ENCODE measurements at regions not wholly inside any gene's neighbourhood (a gene's known extent, or its start where the extent isn't known, plus 50 kb on each side); places are given as distances from the start of the nearest gene placed in this dataset.
"Not testable (repeated sequence)": the region's sequence is repeated elsewhere in the genome, so short reads cannot be mapped to it uniquely, and the experiment has no call there.

- H3K9ac ChIP-seq: no peak overlapping the region
- no peaks in the 10 kb centered on the region for H3K79me2 ChIP-seq (ENCODE audit: insufficient read depth, low read depth)
- no peak overlapping the region for H3K27ac ChIP-seq
- H3K27me3 ChIP-seq (ENCODE audit: insufficient read depth, low read depth): no peaks in the 10 kb centered on the region
- H3K4me2 ChIP-seq: no peak overlapping the region
- no peak overlapping the region for H2AFZ ChIP-seq (ENCODE audit: low read depth)
- H3K4me3 ChIP-seq (IDR thresholded peaks at IDR 0.05; ENCODE audit: insufficient read depth, low read depth, low read length): no peak overlapping the region
- H3K36me3 ChIP-seq (ENCODE audit: insufficient read depth): no peaks in the 10 kb centered on the region
- H3K4me1 ChIP-seq (ENCODE audit: low read depth, poor library complexity, severe bottlenecking): no peaks in the 10 kb centered on the region
- TF ChIP-seq, protein P1, sequence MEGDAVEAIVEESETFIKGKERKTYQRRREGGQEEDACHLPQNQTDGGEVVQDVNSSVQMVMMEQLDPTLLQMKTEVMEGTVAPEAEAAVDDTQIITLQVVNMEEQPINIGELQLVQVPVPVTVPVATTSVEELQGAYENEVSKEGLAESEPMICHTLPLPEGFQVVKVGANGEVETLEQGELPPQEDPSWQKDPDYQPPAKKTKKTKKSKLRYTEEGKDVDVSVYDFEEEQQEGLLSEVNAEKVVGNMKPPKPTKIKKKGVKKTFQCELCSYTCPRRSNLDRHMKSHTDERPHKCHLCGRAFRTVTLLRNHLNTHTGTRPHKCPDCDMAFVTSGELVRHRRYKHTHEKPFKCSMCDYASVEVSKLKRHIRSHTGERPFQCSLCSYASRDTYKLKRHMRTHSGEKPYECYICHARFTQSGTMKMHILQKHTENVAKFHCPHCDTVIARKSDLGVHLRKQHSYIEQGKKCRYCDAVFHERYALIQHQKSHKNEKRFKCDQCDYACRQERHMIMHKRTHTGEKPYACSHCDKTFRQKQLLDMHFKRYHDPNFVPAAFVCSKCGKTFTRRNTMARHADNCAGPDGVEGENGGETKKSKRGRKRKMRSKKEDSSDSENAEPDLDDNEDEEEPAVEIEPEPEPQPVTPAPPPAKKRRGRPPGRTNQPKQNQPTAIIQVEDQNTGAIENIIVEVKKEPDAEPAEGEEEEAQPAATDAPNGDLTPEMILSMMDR (conservative IDR thresholded peaks at IDR 0.05; ENCODE audit: low read depth, low read length): no peak
- no peaks in the 10 kb centered on the region for H4K20me1 ChIP-seq (ENCODE audit: insufficient read depth)
Observed at GRCh38 chr5:99437986-99438385, 509.2 kb upstream of the CHD1 start.

DNA sequence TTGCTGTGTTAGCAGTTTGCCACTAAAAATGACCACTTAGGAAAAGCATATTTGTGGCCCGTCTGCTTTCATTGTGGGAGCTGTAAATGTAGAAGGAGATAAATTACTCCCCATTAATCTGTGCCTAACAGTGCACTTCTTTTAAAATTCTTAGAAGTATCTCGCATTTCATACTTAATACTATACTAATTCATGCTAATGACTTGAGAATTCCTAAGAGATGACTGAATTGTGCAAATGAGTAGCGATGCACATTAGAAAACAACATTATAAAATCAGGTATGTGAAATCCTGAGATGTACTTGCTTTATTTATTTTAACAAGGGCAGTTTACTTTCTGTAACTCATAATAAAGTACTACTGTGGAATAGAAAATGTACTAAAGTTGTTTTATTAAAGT is 494.6 kb upstream of the CHD1 start:
- H3K9ac ChIP-seq; H2AFZ ChIP-seq (ENCODE audit: low read depth); H3K36me3 ChIP-seq (ENCODE audit: insufficient read depth); H3K79me2 ChIP-seq (ENCODE audit: insufficient read depth, low read depth); H3K4me3 ChIP-seq (IDR thresholded peaks at IDR 0.05; ENCODE audit: insufficient read depth, low read depth, low read length); H3K27ac ChIP-seq; H4K20me1 ChIP-seq (ENCODE audit: insufficient read depth); H3K4me1 ChIP-seq (ENCODE audit: low read depth, poor library complexity, severe bottlenecking); H3K4me2 ChIP-seq; H3K27me3 ChIP-seq (ENCODE audit: insufficient read depth, low read depth): not testable (repeated sequence)

DNA sequence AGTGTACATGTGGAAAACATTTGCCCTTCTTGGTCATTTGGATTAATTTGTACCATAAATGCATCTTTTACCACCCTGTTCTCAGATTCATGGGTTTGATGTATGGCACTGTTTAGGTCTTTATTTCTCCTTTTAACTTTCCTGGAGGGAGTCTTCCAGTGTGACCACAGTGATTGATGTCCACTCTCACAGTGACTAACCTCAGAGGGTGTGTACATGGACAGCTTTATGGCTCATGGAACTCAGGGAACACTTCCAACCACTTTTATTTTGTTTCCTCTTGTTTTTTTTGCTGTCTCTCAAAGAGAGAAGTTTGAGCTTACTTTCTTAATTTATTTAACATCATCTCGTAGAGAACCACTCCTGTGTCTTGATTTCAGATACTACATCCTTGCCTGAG is 489.8 kb upstream of the CHD1 start:
- H3K27me3 ChIP-seq (ENCODE audit: insufficient read depth, low read depth); H3K9ac ChIP-seq; H3K4me1 ChIP-seq (ENCODE audit: low read depth, poor library complexity, severe bottlenecking); H3K4me3 ChIP-seq (IDR thresholded peaks at IDR 0.05; ENCODE audit: insufficient read depth, low read depth, low read length); H3K79me2 ChIP-seq (ENCODE audit: insufficient read depth, low read depth); H3K4me2 ChIP-seq; H3K27ac ChIP-seq; H2AFZ ChIP-seq (ENCODE audit: low read depth); H3K36me3 ChIP-seq (ENCODE audit: insufficient read depth); H4K20me1 ChIP-seq (ENCODE audit: insufficient read depth): not testable (repeated sequence)

DNA sequence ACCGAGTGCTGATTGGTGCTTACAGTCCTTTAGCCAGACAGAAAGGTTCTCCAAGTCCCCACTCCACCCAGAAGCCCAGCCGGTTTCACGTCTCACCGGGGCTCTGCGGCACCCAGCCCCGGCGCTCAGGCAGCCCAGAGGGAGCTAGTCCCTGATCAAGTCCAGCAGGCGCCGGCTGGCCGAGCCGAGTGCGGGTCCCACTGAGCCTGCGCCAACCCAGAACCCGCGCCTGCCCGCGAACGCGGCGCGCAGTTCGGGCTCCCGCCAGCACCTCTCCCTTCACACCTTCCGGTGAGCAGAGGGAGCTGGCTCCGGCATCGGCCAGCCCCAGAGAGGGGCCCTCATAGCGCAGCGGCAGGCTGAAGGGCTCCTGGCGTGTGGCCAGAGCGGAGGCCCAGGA is 481.6 kb upstream of the CHD1 start:
- H3K9ac ChIP-seq; H3K36me3 ChIP-seq (ENCODE audit: insufficient read depth); H3K27ac ChIP-seq; H2AFZ ChIP-seq (ENCODE audit: low read depth); H3K79me2 ChIP-seq (ENCODE audit: insufficient read depth, low read depth); H3K4me2 ChIP-seq; H3K27me3 ChIP-seq (ENCODE audit: insufficient read depth, low read depth); H3K4me3 ChIP-seq (IDR thresholded peaks at IDR 0.05; ENCODE audit: insufficient read depth, low read depth, low read length); H4K20me1 ChIP-seq (ENCODE audit: insufficient read depth); H3K4me1 ChIP-seq (ENCODE audit: low read depth, poor library complexity, severe bottlenecking): not testable (repeated sequence)

DNA sequence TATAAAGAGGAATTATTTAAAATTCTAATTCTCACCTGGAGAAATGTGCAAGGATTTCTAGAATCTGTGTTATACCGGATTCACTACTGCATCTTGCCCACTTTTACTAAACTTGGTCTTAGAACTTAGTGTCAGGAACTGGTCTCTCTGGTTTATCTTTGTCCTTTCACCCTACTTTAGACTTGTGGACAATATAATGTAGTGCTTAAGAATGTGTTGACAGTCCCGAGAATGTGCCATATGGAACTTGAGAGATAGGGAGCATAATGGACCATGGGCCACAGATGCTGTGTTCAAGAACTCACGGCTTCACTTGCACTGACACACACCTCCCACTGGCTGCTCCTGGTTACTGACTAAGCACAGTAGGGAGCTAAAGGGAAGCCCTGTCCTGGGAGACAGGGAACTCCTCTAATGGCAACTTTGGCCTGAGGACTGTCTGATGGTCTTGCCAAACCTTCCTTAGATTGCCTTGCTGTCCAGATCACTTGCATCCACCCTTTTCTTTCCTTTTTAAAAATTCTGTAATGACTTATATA is 476.0 kb upstream of the CHD1 start:
- H3K79me2 ChIP-seq (ENCODE audit: insufficient read depth, low read depth); H3K4me3 ChIP-seq (IDR thresholded peaks at IDR 0.05; ENCODE audit: insufficient read depth, low read depth, low read length); H3K27me3 ChIP-seq (ENCODE audit: insufficient read depth, low read depth); H3K36me3 ChIP-seq (ENCODE audit: insufficient read depth); H3K4me2 ChIP-seq; H2AFZ ChIP-seq (ENCODE audit: low read depth); H4K20me1 ChIP-seq (ENCODE audit: insufficient read depth); H3K27ac ChIP-seq; H3K9ac ChIP-seq; H3K4me1 ChIP-seq (ENCODE audit: low read depth, poor library complexity, severe bottlenecking): not testable (repeated sequence)

GRCh38 chr5:99400571-99400970 is 471.8 kb upstream of the CHD1 start:
- not testable (repeated sequence) for H4K20me1 ChIP-seq (ENCODE audit: insufficient read depth); H3K27me3 ChIP-seq (ENCODE audit: insufficient read depth, low read depth); H3K4me3 ChIP-seq (IDR thresholded peaks at IDR 0.05; ENCODE audit: insufficient read depth, low read depth, low read length); H2AFZ ChIP-seq (ENCODE audit: low read depth); H3K9ac ChIP-seq; H3K79me2 ChIP-seq (ENCODE audit: insufficient read depth, low read depth); H3K36me3 ChIP-seq (ENCODE audit: insufficient read depth); H3K4me2 ChIP-seq; H3K27ac ChIP-seq; H3K4me1 ChIP-seq (ENCODE audit: low read depth, poor library complexity, severe bottlenecking)

DNA sequence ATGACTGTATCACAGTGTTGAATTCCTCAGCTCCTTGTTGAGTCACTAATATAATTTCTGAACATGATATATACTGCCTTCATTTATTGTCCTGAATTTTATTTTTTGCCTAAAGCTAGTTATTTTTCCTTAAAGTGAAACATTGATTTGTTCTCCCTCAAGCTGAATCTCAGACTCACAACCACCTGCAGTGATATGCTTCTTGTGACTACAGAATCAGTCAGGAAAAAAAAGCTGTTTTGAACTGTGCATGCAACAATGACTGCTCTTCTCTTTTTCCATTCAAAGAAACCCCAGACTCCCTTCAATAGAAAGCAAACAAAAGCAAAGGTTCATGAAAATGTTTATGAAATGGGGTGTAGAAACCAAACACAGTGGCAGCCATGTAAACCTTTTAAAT is 470.2 kb upstream of the CHD1 start:
- Histone ChIP-seq H3K27ac (no peak overlapping the region), H4K20me1 (ENCODE audit: insufficient read depth) (no peaks in the 10 kb centered on the region), H3K4me3 (IDR thresholded peaks at IDR 0.05; ENCODE audit: insufficient read depth, low read depth, low read length) (no peak overlapping the region), H3K36me3 (ENCODE audit: insufficient read depth) (no peaks in the 10 kb centered on the region), H2AFZ (ENCODE audit: low read depth) (no peak overlapping the region), H3K27me3 (ENCODE audit: insufficient read depth, low read depth) (no peaks in the 10 kb centered on the region), H3K79me2 (ENCODE audit: insufficient read depth, low read depth) (no peaks in the 10 kb centered on the region), H3K9ac (no peak overlapping the region), H3K4me1 (ENCODE audit: low read depth, poor library complexity, severe bottlenecking) (no peaks in the 10 kb centered on the region), H3K4me2 (no peak overlapping the region)
- TF ChIP-seq, protein P1 (conservative IDR thresholded peaks at IDR 0.05; ENCODE audit: low read depth, low read length): no peak

All from KMS-11 (cell line).